Gastrocnemius medialis (tissue), 4 donors: ENCODE measurements at regions not wholly inside any gene's neighbourhood (a gene's known extent, or its start where the extent isn't known, plus 50 kb on each side); places are given as distances from the start of the nearest gene placed in this dataset.

ENCODE experiments used
- ATAC-seq, 2 donors: fragments of 150-250 bp; one replicate each; pipeline ENCODE4 v1.9.1; 2016
- DNase-seq, 2 donors: peaks; one replicate each; pipeline ENCODE4 v3.0.0-alpha.2; 2019
- H3K27ac ChIP-seq, 4 donors: fragments of 200-600 bp; sonication (generic); 1 replicate in 1 of 4; 2 replicates in 3 of 4; pipeline ENCODE4 v1.5.1; 2016 to 2018; ENCODE audit warnings: mild to moderate bottlenecking in 2 of 4, moderate library complexity in 1 of 4
- H3K27me3 ChIP-seq, 3 donors: fragments of 200-600 bp; sonication (generic) in 2 of 3; 1 replicate in 1 of 3; 2 replicates in 2 of 3; pipeline versions ENCODE4 v1.5.1 to v1.6.0; 2016 to 2019; ENCODE audit warnings: mild to moderate bottlenecking in 1 of 3, moderate library complexity in 1 of 3
- H3K36me3 ChIP-seq, 2 donors: fragments of 200-600 bp; sonication (generic) in 1 of 2; one replicate each; pipeline ENCODE4 v1.5.1; 2017 to 2018
- H3K4me1 ChIP-seq, 2 donors: fragments of 200-600 bp; sonication (generic) in 1 of 2; one replicate each; pipeline ENCODE4 v1.5.1; 2016 to 2017; ENCODE audit warnings: mild to moderate bottlenecking in 2 of 2
- H3K4me3 ChIP-seq, 4 donors: fragments of 200-600 bp; sonication (generic) in 3 of 4; 1 replicate in 1 of 4; 2 replicates in 3 of 4; pipeline ENCODE4 v1.5.1; 2016 to 2019; ENCODE audit warnings: mild to moderate bottlenecking in 2 of 4
- H3K9me3 ChIP-seq, 3 donors: fragments of 200-600 bp; sonication (generic) in 2 of 3; 1 replicate in 1 of 3; 2 replicates in 2 of 3; pipeline ENCODE4 v1.5.1; 2016 to 2019
- CTCF ChIP-seq, 5 experiments: fragments of 450-650 bp in 3 of 5; fragments of 200-600 bp in 2 of 5; sonication (generic) in 2 of 5; IDR thresholded peaks in 4 of 5; conservative IDR thresholded peaks in 1 of 5; 1 replicate in 4 of 5; 2 replicates in 1 of 5; pipeline ENCODE4 v1.5.1; 2016 to 2019; ENCODE audit warnings: antibody characterized with exemption in 5 of 5, mild to moderate bottlenecking in 3 of 5, moderate library complexity in 3 of 5
- POLR2A ChIP-seq, 2 donors: fragments of 450-650 bp; IDR thresholded peaks; one replicate each; pipeline ENCODE4 v1.6.1; 2017; ENCODE audit warnings: antibody characterized with exemption in 2 of 2, mild to moderate bottlenecking in 2 of 2, moderate library complexity in 2 of 2
- in situ Hi-C, 4 donors: fragments of 200-750 bp; cut with MboI; loops; one replicate each; pipeline versions ENCODE4 v1.15.0 to v1.8.0; 2017; ENCODE audit warnings: low sequenced_read_pairs in 4 of 4
- intact Hi-C: fragments of 100-400 bp; cut with DNase I; formaldehyde crosslinking; loops from one replicate; pipeline ENCODE4 v1.15.1; 2023; ENCODE audit warnings: low total_unique reads

- H3K4me1 ChIP-seq = no peaks in the 10 kb centered on the region
- in situ Hi-C loops = loop anchor here in 2 of 4 donors (10.0 kb wide), 2 partner anchors 235 to 245 kb away; partner anchors contain the start of gene CD200R1 (in 1 of the 2)
- no peaks in the 10 kb centered on the region for H3K27me3 ChIP-seq
- no peak overlapping the region for H3K27ac ChIP-seq
- ATAC-seq = no peak
- H3K36me3 ChIP-seq = no peaks in the 10 kb centered on the region
- intact Hi-C loops = loop anchor here (5.0 kb wide), 1 partner anchor 243 kb away; no protein-coding TSS in a partner anchor
- no peak overlapping the region for H3K4me3 ChIP-seq
- TF ChIP-seq POLR2A (IDR thresholded peaks at IDR 0.05) (no peak), CTCF (IDR thresholded peaks at IDR 0.05 in 4 of 5, conservative IDR thresholded peaks at IDR 0.05 in 1 of 5) (no peak)
- no peak for DNase-seq
- H3K9me3 ChIP-seq = no peaks in the 10 kb centered on the region
Measured at GRCh38 chr3:112739252-112739965, 98.5 kb upstream of the CCDC80 start.

GRCh38 chr3:112738366-112738765 lies 97.4 kb upstream of the CCDC80 start:
- DNase-seq = no peak
- H3K4me3 ChIP-seq = no peak overlapping the region
- in situ Hi-C loops (loop anchor here in 2 of 4 donors (10.0 kb wide), 2 partner anchors 236 to 246 kb away; partner anchors contain the start of gene CD200R1 (in 1 of the 2)), intact Hi-C loops (loop anchor here (5.0 kb wide), 1 partner anchor 244 kb away; no protein-coding TSS in a partner anchor)
- H3K4me1 ChIP-seq = no peaks in the 10 kb centered on the region
- H3K27me3 ChIP-seq = no peaks in the 10 kb centered on the region
- H3K9me3 ChIP-seq = no peaks in the 10 kb centered on the region
- TF ChIP-seq CTCF (IDR thresholded peaks at IDR 0.05 in 4 of 5, conservative IDR thresholded peaks at IDR 0.05 in 1 of 5) (no peak), POLR2A (IDR thresholded peaks at IDR 0.05) (no peak)
- no peaks in the 10 kb centered on the region for H3K36me3 ChIP-seq
- ATAC-seq = no peak
- no peak overlapping the region for H3K27ac ChIP-seq

GRCh38 chr3:112736805-112737566 lies 96.0 kb upstream of the CCDC80 start:
- H3K27me3 ChIP-seq = no peaks in the 10 kb centered on the region
- DNase-seq (no peak), ATAC-seq (no peak)
- H3K9me3 ChIP-seq = no peaks in the 10 kb centered on the region
- H3K4me1 ChIP-seq = no peaks in the 10 kb centered on the region
- intact Hi-C loops (loop anchor here (5.0 kb wide), 1 partner anchor 245 kb away; no protein-coding TSS in a partner anchor), in situ Hi-C loops (loop anchor here in 2 of 4 donors (10.0 kb wide), 2 partner anchors 238 to 248 kb away; partner anchors contain the start of gene CD200R1 (in 1 of the 2))
- H3K27ac ChIP-seq = no peak overlapping the region
- no peak overlapping the region for H3K4me3 ChIP-seq
- no peak for TF ChIP-seq POLR2A (IDR thresholded peaks at IDR 0.05)
- no peak for TF ChIP-seq CTCF (IDR thresholded peaks at IDR 0.05 in 4 of 5, conservative IDR thresholded peaks at IDR 0.05 in 1 of 5)
- H3K36me3 ChIP-seq = no peaks in the 10 kb centered on the region

- intact Hi-C loops (loop anchor here (5.0 kb wide), 1 partner anchor 246 kb away; no protein-coding TSS in a partner anchor), in situ Hi-C loops (loop anchor here in 2 of 4 donors (10.0 kb wide), 2 partner anchors 238 to 248 kb away; partner anchors contain the start of gene CD200R1 (in 1 of the 2))
Measured at GRCh38 chr3:112736386-112736785, 95.4 kb upstream of the CCDC80 start.

More at GRCh38 chr3:112736386-112736785, 95.4 kb upstream of the CCDC80 start:
- Histone ChIP-seq H3K36me3 (no peaks in the 10 kb centered on the region), H3K27me3 (no peaks in the 10 kb centered on the region), H3K4me3 (no peak overlapping the region), H3K27ac (no peak overlapping the region), H3K4me1 (no peaks in the 10 kb centered on the region), H3K9me3 (no peaks in the 10 kb centered on the region)
- no peak for TF ChIP-seq CTCF (IDR thresholded peaks at IDR 0.05 in 4 of 5, conservative IDR thresholded peaks at IDR 0.05 in 1 of 5)
- no peak for TF ChIP-seq POLR2A (IDR thresholded peaks at IDR 0.05)
- no peak for ATAC-seq
- no peak for DNase-seq
